ENCODE measurements at regions not wholly inside any gene's neighbourhood (a gene's known extent, or its start where the extent isn't known, plus 50 kb on each side); places are given as distances from the start of the nearest gene placed in this dataset.

- Histone ChIP-seq H3K4me2 (ENCODE audit: insufficient read depth, low read length) (no peak overlapping the region), H3K9me3 (replicated peaks; ENCODE audit: control insufficient read depth, insufficient read depth, low read depth, low read length) (no peaks in the 10 kb centered on the region), H2AFZ (ENCODE audit: low read depth, low read length) (no peak overlapping the region), H3K9me1 (ENCODE audit: control insufficient read depth, insufficient read depth, low read length) (no peaks in the 10 kb centered on the region), H3K9ac (ENCODE audit: insufficient read depth in 1 of 2, low read depth in 2 of 2, low read length in 2 of 2) (no peak overlapping the region), H3K79me2 (ENCODE audit: control insufficient read depth, insufficient read depth, low read length) (no peaks in the 10 kb centered on the region), H3K27ac (ENCODE audit: extremely low read depth, low read depth, low read length) (no peak overlapping the region), H3K36me3 (ENCODE audit: control insufficient read depth, insufficient read depth, low read length) (no peaks in the 10 kb centered on the region), H3K4me1 (replicated peaks in 1 of 2; ENCODE audit: control insufficient read depth in 2 of 2, insufficient read depth in 2 of 2, low read length in 2 of 2) (no peaks in the 10 kb centered on the region), H3K4me3 (no peak overlapping the region), H3K27me3 (ENCODE audit: control insufficient read depth in 2 of 2, insufficient read depth in 2 of 2, low read length in 2 of 2) (no peaks in the 10 kb centered on the region), H4K20me1 (replicated peaks; ENCODE audit: control insufficient read depth, insufficient read depth, low read length) (no peaks in the 10 kb centered on the region)
- ATAC-seq, result no peak
- DNase-seq (ENCODE audit: extremely low read depth in 1 of 4, low spot score in 3 of 4), result no peak
- ChIA-PET CTCF (ENCODE audit: low intra/inter-chr PET ratio) (no interaction called here), POLR2A (no interaction called here)
- in situ Hi-C loops (cut with MboI) (no loop called here), intact Hi-C loops (cut with micrococcal nuclease) (no loop called here)
- TF ChIP-seq RREB1 (CRISPR knock-in tag; IDR thresholded peaks at IDR 0.05) (no peak), ZNF639 (CRISPR knock-in tag; conservative IDR thresholded peaks at IDR 0.05 in 1 of 2, IDR thresholded peaks at IDR 0.05 in 1 of 2) (no peak)
- FAIRE-seq, result no peak
- 0% methylated on average over 3 of the region's 3 CpGs for WGBS (ENCODE audit: insufficient coverage, low coverage, missing lambda C conversion rate)
- no TSS peak for BruUV-seq (replicated peaks)
Measured at GRCh38 chr5:114981111-114981510, 188.6 kb downstream of the TRIM36 start.

All from K562 (cell line).